ENCODE measurements at regions not wholly inside any gene's neighbourhood (a gene's known extent, or its start where the extent isn't known, plus 50 kb on each side); places are given as distances from the start of the nearest gene placed in this dataset.

- no peak for TF ChIP-seq NR3C1 (CRISPR knock-in tag; IDR thresholded peaks at IDR 0.05)
- no peak for TF ChIP-seq CREB3 (CRISPR knock-in tag; IDR thresholded peaks at IDR 0.05)
Observed at GRCh38 chr1:234675572-234675971, 65.6 kb upstream of the IRF2BP2 start (continued).

- DNase-seq (ENCODE audit: low spot score) (no peak), FAIRE-seq (no peak), ATAC-seq (no peak)
- TF ChIP-seq CERS6 (CRISPR knock-in tag; IDR thresholded peaks at IDR 0.05) (no peak), RORA (CRISPR knock-in tag; IDR thresholded peaks at IDR 0.05) (no peak)
- no TSS peak for BruUV-seq (replicated peaks)
- Histone ChIP-seq H3K9ac (ENCODE audit: insufficient read depth, low read depth, low read length) (no peak overlapping the region), H3K36me3 (replicated peaks in 1 of 2; ENCODE audit: control insufficient read depth in 1 of 2, insufficient read depth in 2 of 2, low read length in 2 of 2) (no peaks in the 10 kb centered on the region; a peak in 1 of 5 replicates), H3K79me2 (ENCODE audit: insufficient read depth, low read length) (no peaks in the 10 kb centered on the region), H3K4me1 (ENCODE audit: insufficient read depth, low read length) (peaks cover 40% of the 10 kb centered on the region), H3K27me3 (ENCODE audit: control insufficient read depth in 1 of 2, insufficient read depth in 2 of 2, low read length in 2 of 2) (no peaks in the 10 kb centered on the region), H2AFZ (ENCODE audit: low read length) (no peak overlapping the region), H3K27ac (ENCODE audit: extremely low read length, insufficient read depth, low read length) (no peak overlapping the region), H3K4me3 (replicated peaks in 1 of 3; ENCODE audit: insufficient read depth in 1 of 3, low read depth in 2 of 3, low read length in 3 of 3) (no peak overlapping the region), H3K9me3 (ENCODE audit: low read length) (no peaks in the 10 kb centered on the region), H3K4me2 (ENCODE audit: low read depth, low read length) (no peak overlapping the region), H4K20me1 (ENCODE audit: insufficient read depth, low read length) (no peaks in the 10 kb centered on the region)
- in situ Hi-C loops (cut with HindIII; ENCODE audit: extremely low pct_ligation_motif_present, low pct_unique_long_range_greater_than_20kb) (no loop called here), intact Hi-C loops (cut with micrococcal nuclease; ENCODE audit: unreplicated experiment) (no loop called here)
- ChIA-PET POLR2A (no interaction called here), CTCF (ENCODE audit: low intra/inter-chr PET ratio, low total read pairs) (no interaction called here)
- WGBS (ENCODE audit: low lambda C conversion rate): 87% methylated on average over 3 of the region's 4 CpGs
Observed at GRCh38 chr1:234675006-234675405, 65.0 kb upstream of the IRF2BP2 start.

GRCh38 chr1:234674218-234674815, 64.3 kb upstream of the IRF2BP2 start:
- H3K27me3 ChIP-seq (ENCODE audit: control insufficient read depth in 1 of 2, insufficient read depth in 2 of 2, low read length in 2 of 2): no peaks in the 10 kb centered on the region
- ATAC-seq: no peak
- BruUV-seq (replicated peaks): no TSS peak
- no peaks in the 10 kb centered on the region for H3K9me3 ChIP-seq (ENCODE audit: low read length)
- DNase-seq (ENCODE audit: low spot score): no peak
- CTCF ChIA-PET (ENCODE audit: low intra/inter-chr PET ratio, low total read pairs): no interaction called here
- 84% methylated on average over 4 of the region's 4 CpGs for WGBS (ENCODE audit: low lambda C conversion rate)
- H3K4me1 ChIP-seq (ENCODE audit: insufficient read depth, low read length): peaks cover 42% of the 10 kb centered on the region
- H3K79me2 ChIP-seq (ENCODE audit: insufficient read depth, low read length): no peaks in the 10 kb centered on the region
- no peak overlapping the region for H3K4me2 ChIP-seq (ENCODE audit: low read depth, low read length)
- no peak overlapping the region for H3K27ac ChIP-seq (ENCODE audit: extremely low read length, insufficient read depth, low read length)
- in situ Hi-C loops (cut with HindIII; ENCODE audit: extremely low pct_ligation_motif_present, low pct_unique_long_range_greater_than_20kb): no loop called here
- FAIRE-seq: no peak
- no peak overlapping the region for H2AFZ ChIP-seq (ENCODE audit: low read length)
- H3K36me3 ChIP-seq (replicated peaks in 1 of 2; ENCODE audit: control insufficient read depth in 1 of 2, insufficient read depth in 2 of 2, low read length in 2 of 2): no peaks in the 10 kb centered on the region; a peak in 1 of 5 replicates
- POLR2A ChIA-PET: no interaction called here
- H3K4me3 ChIP-seq (replicated peaks in 1 of 3; ENCODE audit: insufficient read depth in 1 of 3, low read depth in 2 of 3, low read length in 3 of 3): no peak overlapping the region
- H3K9ac ChIP-seq (ENCODE audit: insufficient read depth, low read depth, low read length): no peak overlapping the region
- intact Hi-C loops (cut with micrococcal nuclease; ENCODE audit: unreplicated experiment): no loop called here
- H4K20me1 ChIP-seq (ENCODE audit: insufficient read depth, low read length): no peaks in the 10 kb centered on the region
- TF ChIP-seq CENPX (CRISPR knock-in tag; IDR thresholded peaks at IDR 0.05) (no peak), ZBTB37 (CRISPR knock-in tag; IDR thresholded peaks at IDR 0.05) (no peak), IRF2 (CRISPR knock-in tag; IDR thresholded peaks at IDR 0.05) (no peak), KLF16 (CRISPR knock-in tag; IDR thresholded peaks at IDR 0.05) (no peak), YY1 (IDR thresholded peaks at IDR 0.05; ENCODE audit: insufficient read depth, insufficient replicate concordance, low read depth, low read length) (no peak), GABPA (IDR thresholded peaks at IDR 0.05; ENCODE audit: low read depth, low read length) (no peak), GABPA (CRISPR knock-in tag; IDR thresholded peaks at IDR 0.05; ENCODE audit: low read depth) (no peak), SOX6 (IDR thresholded peaks at IDR 0.05) (no peak), SOX6 (CRISPR knock-in tag; IDR thresholded peaks at IDR 0.05) (no peak), GZF1 (CRISPR knock-in tag; IDR thresholded peaks at IDR 0.05) (no peak), TBX2 (CRISPR knock-in tag; IDR thresholded peaks at IDR 0.05; ENCODE audit: borderline replicate concordance) (no peak), TAF1 (CRISPR knock-in tag; IDR thresholded peaks at IDR 0.05) (no peak)
